ENCODE measurements at regions not wholly inside any gene's neighbourhood (a gene's known extent, or its start where the extent isn't known, plus 50 kb on each side); places are given as distances from the start of the nearest gene placed in this dataset.
"Not testable (repeated sequence)": the region's sequence is repeated elsewhere in the genome, so short reads cannot be mapped to it uniquely, and the experiment has no call there.

GRCh38 chr3:109985943-109986555 is 648.7 kb upstream of the DPPA4 start:
- H3K9me3 Mint-ChIP-seq, result no peaks in the 10 kb centered on the region
- TF ChIP-seq CTCF (IDR thresholded peaks at IDR 0.05), result no peak
- Histone ChIP-seq H3K36me3 (ENCODE audit: control insufficient read depth, insufficient read depth, low read length) (no peaks in the 10 kb centered on the region), H3K27me3 (ENCODE audit: control insufficient read depth, insufficient read depth, low read length) (no peaks in the 10 kb centered on the region), H3K4me1 (ENCODE audit: control insufficient read depth, insufficient read depth, low read length) (no peaks in the 10 kb centered on the region), H3K27ac (ENCODE audit: low read length) (no peak overlapping the region), H3K9me3 (ENCODE audit: control insufficient read depth, insufficient read depth, low read length) (no peaks in the 10 kb centered on the region), H3K4me3 (ENCODE audit: low read length) (no peak overlapping the region)
- H3K4me3 Mint-ChIP-seq, result no peak overlapping the region
- WGBS (ENCODE audit: insufficient coverage), result 83% methylated on average over 1 of the region's 1 CpG
- intact Hi-C loops (cut with micrococcal nuclease), result no loop called here
- H3K36me3 Mint-ChIP-seq, result no peaks in the 10 kb centered on the region
- ATAC-seq (no peak), DNase-seq (no peak)
- H3K4me1 Mint-ChIP-seq, result no peaks in the 10 kb centered on the region
- H3K27ac Mint-ChIP-seq, result no peak overlapping the region
- H3K27me3 Mint-ChIP-seq (ENCODE audit: low read depth in 2 of 2), result no peaks in the 10 kb centered on the region

- H3K27ac ChIP-seq (ENCODE audit: low read length), result no peak overlapping the region
- Mint-ChIP-seq H3K27ac (no peak overlapping the region), H3K4me3 (no peak overlapping the region), H3K27me3 (ENCODE audit: low read depth in 2 of 2) (no peaks in the 10 kb centered on the region), H3K36me3 (no peaks in the 10 kb centered on the region), H3K9me3 (peaks cover 0 to 5% of the 10 kb centered on the region in 2 donors), H3K4me1 (no peaks in the 10 kb centered on the region)
- H3K9me3 ChIP-seq (ENCODE audit: control insufficient read depth, insufficient read depth, low read length), result no peaks in the 10 kb centered on the region
- DNase-seq, result no peak
- no peak for ATAC-seq
- TF ChIP-seq CTCF (IDR thresholded peaks at IDR 0.05), result no peak
- H3K27me3 ChIP-seq (ENCODE audit: control insufficient read depth, insufficient read depth, low read length), result no peaks in the 10 kb centered on the region
- no peak overlapping the region for H3K4me3 ChIP-seq (ENCODE audit: low read length)
- no peaks in the 10 kb centered on the region for H3K4me1 ChIP-seq (ENCODE audit: control insufficient read depth, insufficient read depth, low read length)
- 98% methylated on average over 6 of the region's 9 CpGs for WGBS (ENCODE audit: insufficient coverage)
- intact Hi-C loops (cut with micrococcal nuclease), result no loop called here
- no peaks in the 10 kb centered on the region for H3K36me3 ChIP-seq (ENCODE audit: control insufficient read depth, insufficient read depth, low read length)
These were observed 657.5 kb upstream of the DPPA4 start for GRCh38 chr3:109994853-109995252.

- Histone ChIP-seq H3K36me3 (ENCODE audit: control insufficient read depth, insufficient read depth, low read length) (no peaks in the 10 kb centered on the region), H3K27ac (ENCODE audit: low read length) (no peak overlapping the region), H3K9me3 (ENCODE audit: control insufficient read depth, insufficient read depth, low read length) (no peaks in the 10 kb centered on the region), H3K4me3 (ENCODE audit: low read length) (no peak overlapping the region), H3K27me3 (ENCODE audit: control insufficient read depth, insufficient read depth, low read length) (no peaks in the 10 kb centered on the region), H3K4me1 (ENCODE audit: control insufficient read depth, insufficient read depth, low read length) (no peaks in the 10 kb centered on the region)
- H3K36me3 Mint-ChIP-seq, result no peaks in the 10 kb centered on the region
- no peak overlapping the region for H3K27ac Mint-ChIP-seq
- intact Hi-C loops (cut with micrococcal nuclease), result no loop called here
- H3K4me1 Mint-ChIP-seq, result no peaks in the 10 kb centered on the region
- no peak overlapping the region for H3K4me3 Mint-ChIP-seq
- no peak for ATAC-seq
- peaks cover 0 to 5% of the 10 kb centered on the region in 2 donors for H3K9me3 Mint-ChIP-seq
- H3K27me3 Mint-ChIP-seq (ENCODE audit: low read depth in 2 of 2), result no peaks in the 10 kb centered on the region
- TF ChIP-seq CTCF (IDR thresholded peaks at IDR 0.05), result no peak
- no peak for DNase-seq
These were observed 658.0 kb upstream of the DPPA4 start for GRCh38 chr3:109995377-109995776.

- 89% methylated on average over 4 of the region's 4 CpGs for WGBS (ENCODE audit: insufficient coverage)
- H3K4me1 Mint-ChIP-seq; ATAC-seq; H3K27ac Mint-ChIP-seq; H3K36me3 Mint-ChIP-seq; H3K9me3 Mint-ChIP-seq; H3K27ac ChIP-seq (ENCODE audit: low read length); H3K4me1 ChIP-seq (ENCODE audit: control insufficient read depth, insufficient read depth, low read length); DNase-seq; intact Hi-C loops (cut with micrococcal nuclease); H3K4me3 Mint-ChIP-seq; H3K36me3 ChIP-seq (ENCODE audit: control insufficient read depth, insufficient read depth, low read length); H3K27me3 Mint-ChIP-seq (ENCODE audit: low read depth in 2 of 2); H3K4me3 ChIP-seq (ENCODE audit: low read length); H3K27me3 ChIP-seq (ENCODE audit: control insufficient read depth, insufficient read depth, low read length); H3K9me3 ChIP-seq (ENCODE audit: control insufficient read depth, insufficient read depth, low read length): not testable (repeated sequence)
These were observed 664.6 kb upstream of the DPPA4 start for GRCh38 chr3:110001905-110002304.
